ENCODE measurements at regions not wholly inside any gene's neighbourhood (a gene's known extent, or its start where the extent isn't known, plus 50 kb on each side); places are given as distances from the start of the nearest gene placed in this dataset.

GRCh38 chr10:24793648-24794379, 70.1 kb upstream of the ARHGAP21 start:
- DNase-seq = no peak
- intact Hi-C loops (cut with DNase I) = no loop called here

DNA sequence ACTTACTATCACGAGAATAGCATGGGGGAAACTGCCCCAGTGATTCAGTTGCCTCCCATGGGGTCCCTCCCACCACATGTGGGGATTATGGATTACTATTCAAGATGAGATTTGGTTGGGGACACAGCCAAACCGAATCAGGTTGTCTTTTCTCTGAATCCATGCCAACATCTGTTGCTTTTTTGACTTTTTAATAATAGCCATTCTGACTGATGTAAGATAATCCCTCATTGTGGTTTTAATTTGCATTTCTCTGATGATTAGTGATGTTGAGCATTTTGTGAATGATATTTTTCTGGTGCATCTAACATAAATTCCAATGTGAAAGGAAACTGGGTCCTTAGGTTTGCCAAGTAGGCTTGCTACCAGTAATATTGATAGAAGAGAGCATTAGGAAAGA, 69.0 kb upstream of the ARHGAP21 start:
- DNase-seq = no peak
- intact Hi-C loops (cut with DNase I) = no loop called here

DNA sequence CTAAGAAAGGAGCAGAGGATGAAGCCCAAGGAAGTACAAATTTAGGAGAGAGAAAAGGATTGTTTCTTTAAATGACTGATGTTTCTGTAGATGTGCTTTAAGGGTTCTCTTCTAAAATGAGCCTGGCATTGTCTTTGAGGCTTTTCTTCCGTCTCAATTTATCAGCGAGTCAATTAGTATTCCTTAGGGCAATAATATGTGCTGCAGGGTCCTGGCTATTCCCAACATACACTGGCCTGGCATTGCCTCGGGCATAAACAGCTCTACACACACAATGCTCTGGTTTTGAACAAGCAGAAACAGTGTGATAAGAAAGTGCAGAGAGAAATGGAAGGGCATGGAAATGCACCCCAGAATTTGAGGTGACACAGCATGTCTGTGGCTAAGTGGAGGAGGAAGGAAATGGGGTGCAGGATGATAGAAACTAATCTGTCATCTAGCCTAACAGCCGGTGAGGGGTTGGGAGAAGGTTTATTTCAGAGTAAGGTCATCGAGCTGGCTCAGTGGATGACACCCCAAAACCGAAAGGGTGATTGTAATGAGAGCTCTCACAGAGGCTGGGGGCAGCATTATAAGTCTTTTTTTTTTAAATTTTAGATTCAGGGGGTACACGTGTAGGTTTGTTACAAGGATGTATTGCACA, 67.5 kb upstream of the ARHGAP21 start:
- peak in 2 of 42 donors; percentile 22 to 28 for DNase-seq
- intact Hi-C loops (cut with DNase I) = no loop called here

DNA sequence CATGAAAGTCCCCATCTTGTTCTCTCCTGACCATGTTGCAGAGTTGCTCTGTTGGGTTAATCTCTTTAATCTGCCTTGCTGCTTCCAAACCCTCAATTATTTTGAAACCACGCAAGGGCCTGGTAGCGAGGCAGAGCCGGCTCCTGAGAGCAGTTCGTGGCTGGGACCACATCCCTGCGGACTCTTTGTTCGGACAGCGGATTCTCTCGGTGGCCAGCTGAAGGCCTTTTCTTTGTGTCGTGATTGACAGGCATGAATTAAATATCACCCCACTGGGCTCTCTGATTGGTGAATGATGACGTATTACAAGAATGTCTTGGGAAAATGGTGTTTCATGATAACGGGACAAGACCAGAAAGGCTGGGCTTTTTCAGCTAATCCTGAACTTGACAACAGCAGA, 66.9 kb upstream of the ARHGAP21 start:
- intact Hi-C loops (cut with DNase I) = no loop called here
- DNase-seq = peak; percentile 47 to 90 (median 77)

DNA sequence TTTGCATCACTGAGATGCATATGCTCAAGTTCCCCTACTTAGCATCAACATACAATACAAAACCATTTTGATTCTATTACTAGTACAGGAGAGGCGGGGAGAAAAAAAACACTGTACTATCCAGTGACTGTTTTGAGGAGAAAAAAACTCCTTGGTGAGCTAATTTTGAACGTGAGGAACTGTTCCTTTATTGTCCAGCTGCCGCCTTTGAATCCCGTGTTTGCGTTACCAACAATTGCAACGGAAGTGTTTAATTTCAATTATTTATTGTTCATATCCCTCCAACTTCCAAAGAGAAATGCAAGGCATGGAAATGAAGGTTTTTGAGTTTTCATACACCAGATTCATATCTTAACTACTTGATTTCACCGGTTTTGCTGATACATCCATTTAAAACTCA, 66.4 kb upstream of the ARHGAP21 start:
- intact Hi-C loops (cut with DNase I) = no loop called here
- no peak for DNase-seq

GRCh38 chr10:24784923-24785322, 61.2 kb upstream of the ARHGAP21 start:
- intact Hi-C loops (cut with DNase I) = no loop called here
- no peak for DNase-seq

GRCh38 chr10:24784061-24784460, 60.4 kb upstream of the ARHGAP21 start:
- DNase-seq = peak; percentile 70 to 96 (median 90)
- intact Hi-C loops (cut with DNase I) = no loop called here

DNA sequence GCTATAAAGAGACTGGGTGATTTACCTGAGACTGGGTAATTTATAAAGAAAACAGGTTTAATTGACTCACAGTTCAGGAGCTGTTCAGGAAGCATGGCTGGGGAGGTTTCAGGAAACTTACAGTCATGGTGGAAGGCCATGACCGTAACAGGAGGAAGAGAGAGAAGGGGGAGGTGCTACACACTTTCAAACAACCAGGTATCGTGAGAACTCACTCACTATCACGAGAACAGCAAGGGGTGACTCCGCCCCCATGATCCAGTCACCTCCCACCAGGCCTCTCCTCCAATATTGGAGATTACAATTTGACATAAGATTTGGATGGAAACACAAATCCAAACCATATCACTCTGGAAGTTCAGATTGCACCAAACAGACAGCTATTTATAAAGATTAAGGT, 59.8 kb upstream of the ARHGAP21 start:
- no peak for DNase-seq
- intact Hi-C loops (cut with DNase I) = no loop called here

- intact Hi-C loops (cut with DNase I) = no loop called here
- DNase-seq = no peak
These were observed 56.0 kb upstream of the ARHGAP21 start for GRCh38 chr10:24779737-24780136.

- DNase-seq = no peak
- intact Hi-C loops (cut with DNase I) = no loop called here
These were observed 54.6 kb upstream of the ARHGAP21 start for GRCh38 chr10:24778298-24778697.

DNA sequence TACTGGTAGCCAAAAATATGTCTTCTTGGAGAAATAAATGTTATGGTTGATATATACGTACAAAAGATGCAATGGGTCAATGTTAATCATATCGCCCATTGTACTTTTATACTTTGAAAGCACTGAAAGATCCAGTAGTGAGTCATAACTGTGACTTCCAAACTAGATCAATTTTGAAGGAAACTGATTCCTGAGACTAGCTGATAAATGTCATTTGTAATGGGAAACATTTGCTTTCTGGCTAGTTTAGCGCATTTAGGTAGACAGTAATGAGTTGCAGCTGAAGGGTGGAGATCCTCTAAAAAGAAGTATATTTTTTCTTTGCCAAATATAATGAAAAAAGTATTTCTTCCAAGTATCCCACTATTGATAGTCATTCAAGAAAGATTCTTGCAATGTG, 53.5 kb upstream of the ARHGAP21 start:
- intact Hi-C loops (cut with DNase I) = no loop called here
- no peak for DNase-seq

DNA sequence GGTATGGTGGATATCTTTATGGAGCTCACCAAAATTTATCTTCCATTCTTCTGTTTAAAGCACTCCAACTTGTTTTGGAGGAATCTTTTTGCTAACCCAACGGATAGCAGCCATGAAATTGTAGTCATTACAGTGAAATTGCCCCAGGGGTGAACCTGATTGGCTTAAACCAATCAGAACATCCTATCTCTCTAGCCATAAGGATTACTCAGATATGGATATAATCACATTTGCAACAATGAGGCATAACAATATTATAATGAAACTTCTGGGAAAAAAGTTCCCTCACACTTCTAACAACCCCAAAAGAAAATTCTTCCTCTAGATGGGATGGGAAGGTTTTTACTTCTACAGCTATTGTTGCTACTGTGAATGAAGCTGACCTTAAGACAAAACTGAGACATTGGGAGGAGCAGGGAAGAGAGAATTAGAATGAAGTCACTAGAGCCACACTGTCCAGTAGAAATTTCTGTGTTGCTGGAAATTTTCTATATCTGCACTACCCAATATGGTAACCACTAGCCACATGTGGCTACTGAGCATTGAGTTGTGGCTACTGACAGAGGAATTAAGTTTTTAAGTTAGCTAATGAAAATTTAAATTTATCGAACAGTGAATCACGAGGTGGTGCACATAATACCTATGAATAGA, 50.4 kb upstream of the ARHGAP21 start:
- intact Hi-C loops (cut with DNase I) = no loop called here

More for the DNA sequence above, 50.4 kb upstream of the ARHGAP21 start:
- DNase-seq = no peak

Measured in head of caudate nucleus (tissue), 42 donors.